IPS-15b (cell line): ENCODE measurements at regions not wholly inside any gene's neighbourhood (a gene's known extent, or its start where the extent isn't known, plus 50 kb on each side); places are given as distances from the start of the nearest gene placed in this dataset.
"Not testable (repeated sequence)": the region's sequence is repeated elsewhere in the genome, so short reads cannot be mapped to it uniquely, and the experiment has no call there.

Experiments used
- H3K27me3 ChIP-seq: one replicate; pipeline ENCODE4 v1.6.1; 2013; ENCODE audit warnings: low read length; ENCODE audit not compliant: control insufficient read depth, insufficient read depth
- H3K36me3 ChIP-seq: one replicate; pipeline ENCODE4 v1.6.1; 2013; ENCODE audit warnings: low read length; ENCODE audit not compliant: control insufficient read depth, insufficient read depth
- H3K4me1 ChIP-seq: one replicate; pipeline ENCODE4 v1.6.1; 2013; ENCODE audit warnings: mild to moderate bottlenecking, low read length; ENCODE audit not compliant: control insufficient read depth, insufficient read depth
- H3K4me3 ChIP-seq: one replicate; pipeline ENCODE4 v1.5.1; 2013; ENCODE audit warnings: low read depth, low read length
- H3K9ac ChIP-seq: one replicate; pipeline ENCODE4 v1.6.1; 2013; ENCODE audit warnings: low read depth, mild to moderate bottlenecking, low read length
- H3K9me3 ChIP-seq: one replicate; pipeline ENCODE4 v1.6.1; 2013; ENCODE audit warnings: mild to moderate bottlenecking, low read length; ENCODE audit not compliant: control insufficient read depth, insufficient read depth

DNA sequence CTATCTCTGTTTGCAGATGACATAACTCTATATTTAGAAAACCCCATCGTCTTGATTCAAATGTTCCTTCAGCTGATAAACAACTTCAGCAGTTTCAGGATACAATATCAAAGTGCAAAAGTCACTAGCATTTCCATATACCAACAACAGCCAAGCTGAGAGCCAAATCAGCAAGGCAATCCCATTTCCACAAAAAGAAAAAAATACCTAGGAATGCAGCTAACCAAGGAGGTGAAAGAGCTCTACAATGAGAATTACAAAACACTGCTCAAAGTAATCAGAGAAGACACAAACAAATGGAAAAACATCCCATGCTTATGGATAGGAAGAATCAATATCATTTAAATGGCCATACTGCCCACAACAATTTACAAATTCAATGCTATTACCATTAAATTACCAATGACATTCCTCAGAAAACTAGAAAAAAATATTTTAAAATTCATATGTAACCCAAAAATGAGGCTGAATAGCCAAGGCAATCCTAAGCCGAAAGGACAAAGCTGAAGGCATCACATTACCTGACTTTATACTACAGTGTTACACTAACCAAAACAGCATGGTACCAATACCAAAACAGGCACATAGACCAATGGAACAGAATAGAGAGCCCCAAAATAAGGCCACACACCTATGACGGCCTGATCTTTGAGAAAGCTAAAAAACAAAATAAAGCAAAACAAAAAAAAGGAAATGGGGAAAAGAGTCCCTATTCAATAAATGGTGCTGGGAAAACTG is 901.7 kb downstream of the LRFN5 start:
- Histone ChIP-seq H3K27me3 (no peaks in the 10 kb centered on the region), H3K4me3 (no peak overlapping the region), H3K9ac (no peak overlapping the region), H3K9me3 (no peaks in the 10 kb centered on the region), H3K36me3 (no peaks in the 10 kb centered on the region), H3K4me1 (no peaks in the 10 kb centered on the region)

DNA sequence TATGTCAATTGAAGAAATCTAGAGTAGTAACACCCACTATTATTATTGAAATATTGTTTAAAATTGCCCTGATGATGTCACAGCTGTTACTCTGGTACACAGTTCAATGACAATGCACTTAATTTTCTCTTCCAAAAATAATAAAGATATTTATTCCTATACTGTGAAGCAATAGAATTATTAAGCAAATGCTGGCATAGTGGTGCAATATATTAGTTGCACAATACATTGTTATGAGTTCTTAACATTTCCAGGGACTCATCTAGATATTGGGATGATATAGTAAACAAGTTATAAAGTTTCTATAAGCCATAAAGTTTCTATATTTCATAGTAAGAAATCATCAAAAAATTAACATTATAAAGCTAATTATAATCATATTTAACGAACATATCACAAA is 897.8 kb downstream of the LRFN5 start:
- Histone ChIP-seq H3K4me1 (no peaks in the 10 kb centered on the region), H3K36me3 (no peaks in the 10 kb centered on the region), H3K4me3 (no peak overlapping the region), H3K9ac (no peak overlapping the region), H3K27me3 (no peaks in the 10 kb centered on the region), H3K9me3 (no peaks in the 10 kb centered on the region)

- Histone ChIP-seq H3K36me3 (no peaks in the 10 kb centered on the region), H3K9me3 (no peaks in the 10 kb centered on the region), H3K27me3 (no peaks in the 10 kb centered on the region), H3K4me3 (no peak overlapping the region), H3K9ac (no peak overlapping the region), H3K4me1 (no peaks in the 10 kb centered on the region)
These were observed 892.5 kb downstream of the LRFN5 start for GRCh38 chr14:42499137-42499536.

- no peaks in the 10 kb centered on the region for H3K9me3 ChIP-seq
These were observed 883.9 kb downstream of the LRFN5 start for GRCh38 chr14:42490536-42490935.

DNA sequence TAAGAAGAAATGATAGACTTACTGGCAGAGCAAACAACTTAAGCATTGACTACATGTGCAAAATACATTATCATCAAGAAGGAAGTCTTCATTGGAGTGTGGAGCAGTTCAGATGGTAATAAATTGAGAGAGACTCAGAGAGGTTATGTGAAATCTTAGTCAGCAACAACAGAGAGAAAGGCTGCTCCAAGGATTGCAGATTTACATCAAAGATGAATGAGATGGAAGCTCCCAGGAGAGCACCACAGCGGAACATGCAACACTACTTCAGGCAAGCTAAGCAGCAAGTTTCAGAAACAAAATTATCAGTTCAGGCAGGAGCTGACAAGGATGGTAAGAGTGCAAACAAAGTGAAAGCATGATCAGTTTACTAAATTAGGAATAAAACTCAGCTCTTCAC is 882.3 kb downstream of the LRFN5 start:
- no peaks in the 10 kb centered on the region for H3K36me3 ChIP-seq
- no peaks in the 10 kb centered on the region for H3K27me3 ChIP-seq
- no peak overlapping the region for H3K4me3 ChIP-seq
- H3K9ac ChIP-seq = no peak overlapping the region
- no peaks in the 10 kb centered on the region for H3K4me1 ChIP-seq
- H3K9me3 ChIP-seq = no peaks in the 10 kb centered on the region

More at GRCh38 chr14:42490536-42490935, 883.9 kb downstream of the LRFN5 start:
- Histone ChIP-seq H3K4me3 (no peak overlapping the region), H3K36me3 (no peaks in the 10 kb centered on the region), H3K9ac (no peak overlapping the region), H3K4me1 (no peaks in the 10 kb centered on the region), H3K27me3 (no peaks in the 10 kb centered on the region)

- not testable (repeated sequence) for H3K27me3 ChIP-seq, H3K4me1 ChIP-seq, H3K36me3 ChIP-seq, H3K9me3 ChIP-seq, H3K9ac ChIP-seq, H3K4me3 ChIP-seq
These were observed 875.8 kb downstream of the LRFN5 start for GRCh38 chr14:42482345-42482971.

GRCh38 chr14:42481714-42482113 is 875.0 kb downstream of the LRFN5 start:
- not testable (repeated sequence) for H3K4me3 ChIP-seq, H3K27me3 ChIP-seq, H3K36me3 ChIP-seq, H3K9ac ChIP-seq, H3K9me3 ChIP-seq, H3K4me1 ChIP-seq

DNA sequence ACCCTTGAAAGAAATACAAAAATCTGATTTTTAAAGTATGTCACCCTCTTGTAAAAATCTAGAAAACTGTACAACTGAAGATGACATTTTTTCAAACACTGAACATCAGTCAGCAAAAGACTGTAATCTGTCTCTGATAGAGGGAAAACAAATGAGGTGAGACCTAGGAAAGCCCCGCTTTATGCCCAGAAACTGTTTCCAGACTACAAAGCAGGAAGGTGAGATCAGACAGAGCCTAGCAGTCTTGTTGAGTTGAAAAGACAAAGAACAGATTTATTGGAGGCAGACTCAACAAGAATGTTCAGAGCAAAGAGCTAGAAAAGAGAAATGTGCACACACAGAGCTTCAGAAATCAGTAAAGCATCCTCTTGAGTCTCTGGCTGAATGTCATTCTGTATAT is 873.6 kb downstream of the LRFN5 start:
- Histone ChIP-seq H3K9ac (no peak overlapping the region), H3K4me1 (peaks cover 2% of the 10 kb centered on the region), H3K27me3 (no peaks in the 10 kb centered on the region), H3K36me3 (no peaks in the 10 kb centered on the region), H3K9me3 (no peaks in the 10 kb centered on the region), H3K4me3 (no peak overlapping the region)

DNA sequence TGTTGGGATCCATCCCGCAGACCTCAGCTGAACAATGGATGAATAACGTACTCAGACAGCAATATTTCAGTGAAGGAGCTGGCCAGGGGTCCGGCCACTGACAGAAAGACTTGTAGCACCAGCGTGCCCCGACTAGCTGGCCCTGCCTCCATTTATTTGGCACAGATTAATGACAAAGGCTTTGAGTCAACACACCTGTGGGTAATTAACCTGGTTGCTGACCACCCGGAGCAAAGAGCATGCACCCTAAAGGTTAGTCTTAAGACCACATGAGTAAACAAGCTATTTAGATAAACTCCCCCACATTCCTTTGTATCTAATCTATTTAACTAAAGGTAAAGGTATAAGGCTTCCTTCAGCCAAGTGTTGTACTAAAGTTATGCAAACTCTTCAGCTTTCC is 868.6 kb downstream of the LRFN5 start:
- no peaks in the 10 kb centered on the region for H3K27me3 ChIP-seq
- peaks cover 2% of the 10 kb centered on the region for H3K4me1 ChIP-seq
- no peaks in the 10 kb centered on the region for H3K9me3 ChIP-seq
- H3K36me3 ChIP-seq = no peaks in the 10 kb centered on the region
- no peak overlapping the region for H3K4me3 ChIP-seq
- no peak overlapping the region for H3K9ac ChIP-seq

DNA sequence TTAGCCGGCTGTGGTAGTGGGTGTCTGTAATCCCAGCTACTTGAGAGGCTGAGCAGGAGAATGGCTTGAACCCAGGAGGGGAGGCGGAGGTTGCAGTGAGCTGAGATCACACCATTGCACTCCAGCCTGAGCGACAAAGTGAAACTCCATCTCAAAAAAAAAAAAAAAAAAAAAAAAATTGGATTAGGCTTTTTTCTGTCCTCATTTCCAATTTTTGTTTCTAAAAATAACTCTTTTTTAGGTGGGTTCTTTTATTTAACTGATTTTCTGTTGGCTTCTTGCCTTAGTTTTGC is 863.7 kb downstream of the LRFN5 start:
- H3K9me3 ChIP-seq = no peaks in the 10 kb centered on the region
- H3K9ac ChIP-seq = no peak overlapping the region
- H3K4me3 ChIP-seq = no peak overlapping the region
- H3K27me3 ChIP-seq = no peaks in the 10 kb centered on the region
- no peaks in the 10 kb centered on the region for H3K4me1 ChIP-seq
- H3K36me3 ChIP-seq = no peaks in the 10 kb centered on the region

DNA sequence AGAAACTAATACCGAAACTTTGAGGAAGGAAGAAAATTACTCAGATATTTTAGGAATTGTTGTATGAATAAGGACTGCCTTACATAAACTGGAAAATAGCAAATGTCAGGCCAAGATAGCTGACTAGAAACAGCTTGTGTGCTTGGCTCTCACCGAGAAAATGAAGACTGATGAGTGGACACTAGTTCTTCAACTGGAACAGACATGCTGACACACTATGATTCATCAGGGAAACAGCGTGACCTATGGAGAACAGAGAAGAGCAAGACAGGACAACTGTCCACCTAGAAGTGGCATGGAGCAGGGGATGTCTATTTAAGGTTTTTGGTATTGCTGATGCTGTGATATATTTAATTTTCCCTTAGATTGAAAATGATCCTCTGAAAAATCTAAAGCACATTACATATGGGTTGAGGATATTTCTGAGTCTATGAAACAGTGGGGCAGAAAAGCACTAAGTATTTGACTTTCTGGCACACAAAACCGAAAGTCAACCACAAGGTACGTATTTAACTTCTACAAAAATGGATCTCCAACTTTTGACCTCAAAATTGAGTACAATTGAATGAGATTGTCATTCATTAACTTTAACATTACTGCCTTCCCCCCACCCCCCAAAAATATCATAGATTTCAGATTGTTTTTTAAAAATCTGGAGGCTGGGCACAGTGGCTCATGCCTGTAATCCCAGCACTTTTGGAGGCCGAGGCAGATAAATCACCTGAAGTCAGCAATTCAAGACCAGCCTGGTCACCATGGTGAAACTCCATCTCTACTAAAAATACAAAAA is 863.2 kb downstream of the LRFN5 start:
- H3K36me3 ChIP-seq = no peaks in the 10 kb centered on the region
- no peaks in the 10 kb centered on the region for H3K27me3 ChIP-seq
- no peak overlapping the region for H3K4me3 ChIP-seq
- no peak overlapping the region for H3K9ac ChIP-seq
- H3K9me3 ChIP-seq = no peaks in the 10 kb centered on the region
- no peaks in the 10 kb centered on the region for H3K4me1 ChIP-seq

- H3K36me3 ChIP-seq = no peaks in the 10 kb centered on the region
- H3K9me3 ChIP-seq = no peaks in the 10 kb centered on the region
- no peak overlapping the region for H3K9ac ChIP-seq
- no peak overlapping the region for H3K4me3 ChIP-seq
- no peaks in the 10 kb centered on the region for H3K27me3 ChIP-seq
- H3K4me1 ChIP-seq = no peaks in the 10 kb centered on the region
These were observed 854.0 kb downstream of the LRFN5 start for GRCh38 chr14:42460673-42461072.
